SK-MEL-5 (cell line): ENCODE measurements at regions not wholly inside any gene's neighbourhood (a gene's known extent, or its start where the extent isn't known, plus 50 kb on each side); places are given as distances from the start of the nearest gene placed in this dataset.
"Not testable (repeated sequence)": the region's sequence is repeated elsewhere in the genome, so short reads cannot be mapped to it uniquely, and the experiment has no call there.

ENCODE experiments used
- DNase-seq: peaks from one replicate; pipeline ENCODE4 v3.0.0-alpha.2; 2016; ENCODE audit warnings: low read depth, low spot score
- in situ Hi-C: cut with HindIII; loops from 2 replicates; pipeline ENCODE4 v1.10.0; 2016; ENCODE audit warnings: low sequenced_read_pairs, high pct_unique_total_duplicates, low pct_unique_long_range_greater_than_20kb

- DNase-seq, result no peak
Observed at GRCh38 chr3:153760948-153761347, 360.2 kb upstream of the ARHGEF26 start.

GRCh38 chr3:153762411-153763235 is 358.6 kb upstream of the ARHGEF26 start:
- no peak for DNase-seq
- in situ Hi-C loops, result no loop called here

More at GRCh38 chr3:153760948-153761347, 360.2 kb upstream of the ARHGEF26 start:
- in situ Hi-C loops, result no loop called here

GRCh38 chr3:153767601-153768560 is 353.3 kb upstream of the ARHGEF26 start:
- in situ Hi-C loops, result no loop called here
- DNase-seq, result no peak

GRCh38 chr3:153768561-153769469 is 352.4 kb upstream of the ARHGEF26 start:
- in situ Hi-C loops, result no loop called here
- DNase-seq, result peak; percentile 72

- in situ Hi-C loops, result loop anchor here (25.0 kb wide), 1 partner anchor 129 kb away; no protein-coding TSS in a partner anchor
- peak; percentile 70 for DNase-seq
Observed at GRCh38 chr3:153783106-153783505, 338.1 kb upstream of the ARHGEF26 start.

GRCh38 chr3:153783741-153784480 is 337.3 kb upstream of the ARHGEF26 start:
- peak; percentile 30 for DNase-seq
- in situ Hi-C loops, result loop anchor here (25.0 kb wide), 1 partner anchor 128 kb away; no protein-coding TSS in a partner anchor

GRCh38 chr3:153785901-153786300 is 335.3 kb upstream of the ARHGEF26 start:
- peak; percentile 56 for DNase-seq
- in situ Hi-C loops, result loop anchor here (25.0 kb wide), 1 partner anchor 126 kb away; no protein-coding TSS in a partner anchor

- DNase-seq, result peak; percentile 12
- in situ Hi-C loops, result loop anchor here (25.0 kb wide), 1 partner anchor 123 kb away; no protein-coding TSS in a partner anchor
Observed at GRCh38 chr3:153789380-153789779, 331.8 kb upstream of the ARHGEF26 start.

GRCh38 chr3:153797056-153797455 is 324.1 kb upstream of the ARHGEF26 start:
- in situ Hi-C loops, result loop anchor here (25.0 kb wide), 1 partner anchor 115 kb away; no protein-coding TSS in a partner anchor
- DNase-seq, result not testable (repeated sequence)

- in situ Hi-C loops, result no loop called here
- DNase-seq, result no peak
Observed at GRCh38 chr3:153809097-153809496, 312.1 kb upstream of the ARHGEF26 start.

- in situ Hi-C loops, result no loop called here
- DNase-seq, result no peak
Observed at GRCh38 chr3:153818338-153818737, 302.9 kb upstream of the ARHGEF26 start.

- in situ Hi-C loops, result no loop called here
- DNase-seq, result no peak
Observed at GRCh38 chr3:153820035-153820434, 301.2 kb upstream of the ARHGEF26 start.

- DNase-seq, in situ Hi-C loops: not testable (repeated sequence)
Observed at GRCh38 chr3:153828346-153828745, 292.8 kb upstream of the ARHGEF26 start.

- DNase-seq, result peak; percentile 5
- in situ Hi-C loops, result no loop called here
Observed at GRCh38 chr3:153829606-153830170, 291.5 kb upstream of the ARHGEF26 start.

GRCh38 chr3:153830552-153830951 is 290.6 kb upstream of the ARHGEF26 start:
- DNase-seq, result no peak
- in situ Hi-C loops, result no loop called here

- in situ Hi-C loops, result no loop called here
Observed at GRCh38 chr3:153835540-153835939, 285.6 kb upstream of the ARHGEF26 start.

More at GRCh38 chr3:153835540-153835939, 285.6 kb upstream of the ARHGEF26 start:
- DNase-seq, result peak; percentile 46
